Lower lobe of right lung (tissue), 2 donors: ENCODE measurements at regions not wholly inside any gene's neighbourhood (a gene's known extent, or its start where the extent isn't known, plus 50 kb on each side); places are given as distances from the start of the nearest gene placed in this dataset.

ENCODE experiments used
- ATAC-seq, 2 donors: fragments of 200-7000 bp; cut with Tn5 transposase; one replicate each; pipeline ENCODE4 v1.9.1; 2020 to 2022; ENCODE audit warnings: mild to moderate bottlenecking in 2 of 2, moderate library complexity in 2 of 2
- DNase-seq: peaks from one replicate; pipeline ENCODE4 v3.0.0-alpha.2; 2020
- H3K27ac ChIP-seq: fragments of 200-600 bp; one replicate; pipeline ENCODE4 v1.8.0; 2022
- H3K27me3 ChIP-seq: fragments of 200-600 bp; one replicate; pipeline ENCODE4 v1.8.0; 2022; ENCODE audit warnings: low read depth
- H3K36me3 ChIP-seq: fragments of 200-600 bp; one replicate; pipeline ENCODE4 v1.8.0; 2022; ENCODE audit warnings: mild to moderate bottlenecking
- H3K4me1 ChIP-seq: fragments of 200-600 bp; one replicate; pipeline ENCODE4 v1.8.0; 2022
- H3K4me3 ChIP-seq: fragments of 200-600 bp; one replicate; pipeline ENCODE4 v1.8.0; 2022; ENCODE audit warnings: mild to moderate bottlenecking
- H3K9me3 ChIP-seq: fragments of 200-600 bp; one replicate; pipeline ENCODE4 v1.8.0; 2022
- intact Hi-C: fragments of 100-400 bp; cut with DNase I; formaldehyde crosslinking; loops from one replicate; pipeline ENCODE4 v1.11.0; 2022
- TF ChIP-seq, protein P1 (sequence below): fragments of 200-600 bp; IDR thresholded peaks from one replicate; pipeline ENCODE4 v1.8.0; 2022; ENCODE audit warnings: antibody characterized with exemption, mild to moderate bottlenecking
- donor health status: DM: no; HTN: yes; CAD: no; lungs with severe emphysema.

DNA sequence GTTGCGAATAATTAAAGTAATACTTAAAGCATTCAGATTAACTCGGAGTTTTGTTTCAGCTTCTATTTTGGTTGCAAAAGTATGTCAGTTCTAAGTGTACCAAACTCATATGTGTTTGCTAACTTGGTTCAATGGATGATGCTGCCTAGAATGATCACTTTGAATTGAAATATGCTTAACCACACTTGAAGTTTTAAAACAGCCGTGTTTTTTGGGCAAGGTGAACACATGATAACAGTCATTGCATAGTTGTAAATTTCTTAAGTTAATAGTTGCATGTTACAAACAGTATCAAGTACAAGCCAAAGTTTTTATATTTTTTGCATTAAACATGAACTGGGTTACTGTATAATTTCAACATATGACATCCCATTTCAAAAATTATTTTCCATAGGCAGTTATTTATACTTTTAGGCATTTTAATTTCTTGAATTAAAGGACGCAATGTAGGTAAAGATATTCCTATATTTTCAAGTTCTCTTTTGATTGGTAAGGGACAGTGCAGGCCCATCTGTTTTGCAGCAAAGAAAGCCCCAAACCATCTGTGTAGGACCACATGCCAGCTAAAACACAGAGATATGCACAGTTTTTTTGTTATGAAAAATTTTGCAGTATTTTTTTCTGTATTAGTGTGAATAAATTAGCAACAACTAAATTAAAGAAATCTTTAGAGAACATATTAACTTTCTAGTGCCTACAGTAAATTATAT, 575.5 kb downstream of the PRKD1 start:
- no peak for DNase-seq
- Histone ChIP-seq H3K27ac (no peak overlapping the region), H3K4me1 (no peaks in the 10 kb centered on the region), H3K4me3 (no peak overlapping the region), H3K9me3 (no peaks in the 10 kb centered on the region), H3K36me3 (no peaks in the 10 kb centered on the region), H3K27me3 (no peaks in the 10 kb centered on the region)
- intact Hi-C loops = no loop called here
- no peak for ATAC-seq
- TF ChIP-seq, protein P1, sequence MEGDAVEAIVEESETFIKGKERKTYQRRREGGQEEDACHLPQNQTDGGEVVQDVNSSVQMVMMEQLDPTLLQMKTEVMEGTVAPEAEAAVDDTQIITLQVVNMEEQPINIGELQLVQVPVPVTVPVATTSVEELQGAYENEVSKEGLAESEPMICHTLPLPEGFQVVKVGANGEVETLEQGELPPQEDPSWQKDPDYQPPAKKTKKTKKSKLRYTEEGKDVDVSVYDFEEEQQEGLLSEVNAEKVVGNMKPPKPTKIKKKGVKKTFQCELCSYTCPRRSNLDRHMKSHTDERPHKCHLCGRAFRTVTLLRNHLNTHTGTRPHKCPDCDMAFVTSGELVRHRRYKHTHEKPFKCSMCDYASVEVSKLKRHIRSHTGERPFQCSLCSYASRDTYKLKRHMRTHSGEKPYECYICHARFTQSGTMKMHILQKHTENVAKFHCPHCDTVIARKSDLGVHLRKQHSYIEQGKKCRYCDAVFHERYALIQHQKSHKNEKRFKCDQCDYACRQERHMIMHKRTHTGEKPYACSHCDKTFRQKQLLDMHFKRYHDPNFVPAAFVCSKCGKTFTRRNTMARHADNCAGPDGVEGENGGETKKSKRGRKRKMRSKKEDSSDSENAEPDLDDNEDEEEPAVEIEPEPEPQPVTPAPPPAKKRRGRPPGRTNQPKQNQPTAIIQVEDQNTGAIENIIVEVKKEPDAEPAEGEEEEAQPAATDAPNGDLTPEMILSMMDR = no peak

DNA sequence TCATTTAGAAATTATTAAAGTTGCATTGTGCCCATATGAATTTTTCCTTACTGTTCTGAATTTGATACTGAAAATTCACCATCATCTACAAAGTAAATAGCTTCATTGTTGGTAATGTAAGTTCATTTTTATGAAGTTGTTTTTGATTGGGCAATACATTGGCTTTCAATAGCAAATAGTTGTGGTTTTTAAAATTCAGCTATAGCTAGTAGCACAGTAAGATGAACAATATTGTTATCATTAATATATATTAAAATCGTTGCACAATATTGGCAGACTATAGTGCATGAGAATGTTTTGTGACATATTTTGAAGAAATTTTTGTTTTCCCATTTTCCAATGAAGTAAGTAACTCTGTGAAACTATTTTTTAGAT, 575.0 kb downstream of the PRKD1 start:
- Histone ChIP-seq H3K4me1 (no peaks in the 10 kb centered on the region), H3K9me3 (no peaks in the 10 kb centered on the region)

DNA sequence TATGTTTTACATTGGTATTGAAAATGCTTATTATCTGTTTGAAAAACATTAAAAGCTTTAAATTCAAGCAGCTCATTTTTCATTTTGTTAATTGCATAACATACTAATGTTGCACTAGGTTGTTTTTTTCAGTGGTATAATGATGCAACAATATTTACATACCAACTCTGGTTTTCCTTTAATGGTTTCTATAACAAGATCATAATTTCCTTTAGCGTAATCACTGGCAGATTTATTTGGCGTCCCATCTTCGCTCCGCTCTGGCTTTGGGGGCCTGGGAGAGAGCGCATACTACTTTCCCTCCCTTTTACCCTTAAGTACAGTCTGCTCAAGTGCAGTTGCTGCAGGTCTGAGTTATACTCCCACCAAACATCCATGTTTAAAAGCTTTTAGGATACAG, 574.1 kb downstream of the PRKD1 start:
- intact Hi-C loops = no loop called here
- H3K4me1 ChIP-seq = no peaks in the 10 kb centered on the region
- no peaks in the 10 kb centered on the region for H3K36me3 ChIP-seq
- no peaks in the 10 kb centered on the region for H3K27me3 ChIP-seq
- H3K27ac ChIP-seq = no peak overlapping the region
- DNase-seq = no peak
- TF ChIP-seq, protein P1 = no peak
- H3K4me3 ChIP-seq = no peak overlapping the region
- H3K9me3 ChIP-seq = no peaks in the 10 kb centered on the region
- no peak for ATAC-seq

More for the DNA sequence above, 575.0 kb downstream of the PRKD1 start:
- Histone ChIP-seq H3K27ac (no peak overlapping the region), H3K27me3 (no peaks in the 10 kb centered on the region), H3K4me3 (no peak overlapping the region), H3K36me3 (no peaks in the 10 kb centered on the region)
- no peak for ATAC-seq
- intact Hi-C loops = no loop called here
- DNase-seq = no peak
- TF ChIP-seq, protein P1 = no peak

DNA sequence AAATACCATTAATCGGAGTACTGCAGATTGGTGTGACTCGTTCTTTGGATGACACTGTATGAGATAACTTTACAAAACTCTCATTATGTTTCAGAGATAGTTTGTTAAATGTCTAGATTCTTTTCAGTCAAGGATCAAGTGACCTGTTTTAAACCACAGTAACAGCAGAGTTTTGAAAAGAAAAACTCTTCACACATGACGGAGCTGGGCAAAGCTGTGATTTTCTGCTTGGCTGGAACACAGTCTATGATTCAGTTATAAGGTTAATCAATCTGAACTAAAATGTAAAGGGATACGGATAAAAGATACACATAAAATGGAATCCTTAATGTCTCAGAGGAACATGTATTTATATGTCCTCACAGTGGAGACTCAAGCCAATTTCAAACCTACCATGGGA, 573.2 kb downstream of the PRKD1 start:
- DNase-seq (no peak), ATAC-seq (no peak)
- TF ChIP-seq, protein P1 = no peak
- Histone ChIP-seq H3K4me1 (no peaks in the 10 kb centered on the region), H3K27me3 (no peaks in the 10 kb centered on the region), H3K9me3 (no peaks in the 10 kb centered on the region), H3K4me3 (no peak overlapping the region), H3K36me3 (no peaks in the 10 kb centered on the region), H3K27ac (no peak overlapping the region)
- intact Hi-C loops = no loop called here

DNA sequence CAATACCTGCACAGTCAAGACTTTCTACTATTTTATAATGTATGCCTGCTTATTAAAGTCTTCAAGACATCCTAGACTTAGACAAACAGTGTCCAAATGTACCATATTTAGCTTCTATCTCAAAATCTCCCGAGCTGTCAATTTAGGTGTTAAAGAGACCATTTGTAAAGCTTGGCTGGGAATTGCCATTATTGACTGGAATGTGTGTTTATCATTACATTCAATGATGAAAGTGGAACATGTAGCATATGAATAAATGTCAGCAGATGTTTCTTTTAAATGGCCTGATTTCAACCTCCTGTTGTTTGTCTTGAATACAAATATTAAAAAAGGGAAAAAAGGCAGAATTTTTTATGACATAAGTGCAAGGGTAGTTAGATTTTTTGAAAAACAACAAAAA, 572.3 kb downstream of the PRKD1 start:
- Histone ChIP-seq H3K4me3 (no peak overlapping the region), H3K27me3 (no peaks in the 10 kb centered on the region), H3K36me3 (no peaks in the 10 kb centered on the region), H3K9me3 (no peaks in the 10 kb centered on the region), H3K4me1 (no peaks in the 10 kb centered on the region), H3K27ac (no peak overlapping the region)
- intact Hi-C loops = no loop called here
- DNase-seq (no peak), ATAC-seq (no peak)
- TF ChIP-seq, protein P1 = no peak

DNA sequence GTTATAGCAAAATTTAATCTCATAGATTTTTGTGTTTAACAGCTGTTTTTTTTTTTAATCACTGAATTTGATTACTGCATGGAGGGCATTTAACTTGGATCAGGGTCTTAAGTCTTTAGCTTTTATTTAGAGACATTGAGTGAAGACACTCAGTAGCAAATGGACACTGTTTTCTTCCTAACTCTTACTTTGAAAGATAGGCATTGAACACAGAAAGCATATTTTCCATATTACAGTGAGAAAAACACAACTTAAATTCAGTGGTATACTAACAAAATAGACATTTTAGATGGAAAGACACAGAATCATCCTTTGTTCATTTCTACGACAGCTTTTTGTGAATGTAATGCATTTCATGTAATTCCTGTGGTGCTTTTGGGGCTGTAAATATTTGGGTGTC, 571.8 kb downstream of the PRKD1 start:
- intact Hi-C loops = no loop called here
- H3K36me3 ChIP-seq = no peaks in the 10 kb centered on the region

More for the DNA sequence above, 571.8 kb downstream of the PRKD1 start:
- Histone ChIP-seq H3K9me3 (no peaks in the 10 kb centered on the region), H3K27me3 (no peaks in the 10 kb centered on the region), H3K4me3 (no peak overlapping the region), H3K4me1 (no peaks in the 10 kb centered on the region), H3K27ac (no peak overlapping the region)
- ATAC-seq (no peak), DNase-seq (no peak)
- TF ChIP-seq, protein P1 = no peak
